Islet precursor cell (in vitro differentiated cells): ENCODE measurements at regions not wholly inside any gene's neighbourhood (a gene's known extent, or its start where the extent isn't known, plus 50 kb on each side); places are given as distances from the start of the nearest gene placed in this dataset.
A peak's percentile ranks its signal among the peaks of the same experiment; 100 is the strongest.

Experiments used
- DNase-seq: peaks from one replicate; pipeline ENCODE4 v3.0.0-alpha.2; 2018

DNA sequence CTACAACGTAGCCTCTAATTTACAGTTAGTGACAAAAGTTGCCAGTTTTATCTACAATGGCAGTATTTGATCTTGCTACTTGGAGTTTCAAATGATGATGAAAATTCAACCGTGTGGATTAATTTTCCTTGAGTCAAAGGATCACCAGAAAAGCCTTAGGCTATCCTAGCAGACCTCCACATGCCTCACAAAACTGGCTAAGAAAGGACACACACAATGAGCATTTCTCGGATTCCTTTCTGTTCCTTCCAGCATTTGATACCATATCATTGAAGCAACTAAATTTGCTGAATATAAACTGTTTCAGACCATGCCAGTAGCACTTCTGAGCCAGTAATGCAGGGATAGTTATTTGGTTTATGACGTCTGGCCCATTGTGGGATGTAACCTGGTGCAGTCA is 587.4 kb upstream of the MDFIC2 start:
- DNase-seq: no peak

DNA sequence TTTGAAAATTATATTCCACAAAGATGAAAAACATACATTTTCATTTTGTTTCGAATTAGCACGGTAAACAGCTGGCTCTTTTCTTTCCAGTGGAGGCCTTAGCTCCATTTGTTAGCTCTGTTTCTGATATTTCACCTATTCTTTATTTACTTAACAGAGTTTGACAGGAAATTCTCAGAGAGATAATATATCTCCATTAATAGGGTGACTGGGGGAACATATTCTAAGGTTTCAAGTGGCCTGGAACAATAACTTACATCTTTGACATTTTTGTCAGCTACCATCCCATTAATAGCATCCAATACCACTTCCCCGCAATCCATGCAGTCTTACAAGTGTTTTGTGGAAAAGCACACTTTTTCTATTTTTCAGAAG is 577.6 kb upstream of the MDFIC2 start:
- DNase-seq: no peak

DNA sequence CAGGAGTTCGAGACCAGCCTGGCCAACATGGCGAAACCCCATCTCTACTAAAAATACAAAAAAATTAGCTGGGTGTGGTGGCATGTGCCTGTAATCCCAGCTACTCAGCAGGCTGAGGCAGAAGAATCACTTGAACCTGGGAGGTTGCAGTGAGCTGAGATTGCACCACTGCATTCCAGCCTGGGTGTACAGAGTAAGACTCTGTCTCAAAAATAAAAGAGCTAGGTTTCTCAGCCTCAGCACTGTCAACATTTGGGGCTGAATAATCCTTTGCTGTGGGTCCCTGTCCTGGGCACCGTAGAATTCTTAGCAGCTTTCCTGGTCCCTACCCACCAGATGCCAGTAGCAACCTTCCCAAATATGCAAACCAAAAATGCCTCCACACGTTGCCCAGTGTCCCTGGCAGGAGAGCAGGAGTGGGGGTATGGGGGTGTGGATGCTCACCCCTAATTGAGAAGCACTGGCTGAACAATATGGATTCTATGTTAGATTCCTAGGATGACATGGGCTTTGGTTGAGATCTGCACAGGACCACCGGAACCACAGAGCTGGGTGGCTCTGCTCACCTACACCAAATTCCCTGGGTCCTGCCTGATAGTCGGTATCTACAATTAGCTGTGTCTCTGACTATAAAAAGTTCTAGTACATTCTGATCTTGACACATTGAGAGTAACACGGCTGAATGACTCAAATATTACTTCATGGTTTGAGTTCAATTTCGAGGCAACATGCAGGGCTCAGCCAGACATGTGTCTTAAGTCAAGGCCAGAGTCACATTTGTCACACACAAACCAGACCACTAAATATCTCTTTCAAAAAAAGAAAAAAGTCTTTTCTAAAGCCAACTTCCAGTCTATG is 577.0 kb upstream of the MDFIC2 start:
- no peak for DNase-seq

DNA sequence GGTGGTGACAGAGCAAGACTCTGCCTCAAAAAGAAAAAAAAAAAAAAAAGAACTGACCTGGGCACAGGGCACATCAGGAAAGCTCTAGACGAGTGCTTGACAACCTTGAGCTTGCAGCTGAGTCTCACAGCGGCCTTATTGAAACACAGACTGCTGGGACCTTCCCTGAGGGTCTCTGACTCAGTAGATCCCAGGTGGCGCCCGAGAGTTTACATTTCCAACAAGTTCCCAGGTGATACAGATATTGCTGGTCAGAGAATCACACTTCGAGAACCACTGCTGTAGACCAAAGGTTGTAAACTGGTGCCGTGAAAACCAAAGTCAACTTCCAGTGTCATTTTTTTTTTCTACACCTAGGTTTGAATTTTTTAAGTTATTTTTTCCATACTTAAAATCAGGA is 573.2 kb upstream of the MDFIC2 start:
- DNase-seq: no peak

DNA sequence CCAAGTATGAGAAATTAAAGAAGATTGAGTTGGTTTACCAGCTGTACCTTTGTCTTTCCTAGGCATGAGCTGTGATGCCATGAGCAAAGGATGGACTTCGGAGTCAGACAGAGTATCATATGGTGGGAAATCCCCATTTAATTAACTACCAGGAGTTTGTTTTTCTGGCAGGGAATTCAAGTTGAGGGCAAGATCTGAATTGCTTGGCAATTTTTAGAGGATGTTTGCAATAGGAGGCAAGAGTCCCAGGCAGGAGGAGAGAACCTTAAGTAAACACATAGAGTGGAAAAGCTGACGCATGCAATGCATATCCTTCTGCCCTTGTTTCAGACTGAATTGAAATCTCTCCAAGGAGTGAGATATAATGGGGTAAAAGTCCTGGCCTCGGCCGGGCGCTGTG is 569.7 kb upstream of the MDFIC2 start:
- DNase-seq: no peak

DNA sequence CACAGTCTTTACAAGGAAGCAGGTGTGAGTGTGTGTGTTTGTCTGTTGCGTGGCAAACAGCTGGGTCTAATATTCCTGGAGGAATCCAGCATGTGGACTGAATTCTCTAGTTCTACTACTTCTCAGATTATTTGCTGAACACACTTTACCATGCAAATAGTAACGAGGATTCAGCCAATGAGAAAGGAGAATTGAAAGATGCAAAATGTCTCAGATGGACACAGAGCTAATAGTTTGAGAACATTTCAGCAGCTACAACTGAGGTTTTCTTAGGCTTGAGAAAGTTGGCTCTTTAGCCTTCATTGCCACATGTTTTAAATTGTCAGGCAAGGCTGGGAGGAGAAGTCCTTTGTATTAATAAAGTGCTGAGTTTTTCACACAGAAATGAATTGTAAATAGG is 568.0 kb upstream of the MDFIC2 start:
- no peak for DNase-seq

DNA sequence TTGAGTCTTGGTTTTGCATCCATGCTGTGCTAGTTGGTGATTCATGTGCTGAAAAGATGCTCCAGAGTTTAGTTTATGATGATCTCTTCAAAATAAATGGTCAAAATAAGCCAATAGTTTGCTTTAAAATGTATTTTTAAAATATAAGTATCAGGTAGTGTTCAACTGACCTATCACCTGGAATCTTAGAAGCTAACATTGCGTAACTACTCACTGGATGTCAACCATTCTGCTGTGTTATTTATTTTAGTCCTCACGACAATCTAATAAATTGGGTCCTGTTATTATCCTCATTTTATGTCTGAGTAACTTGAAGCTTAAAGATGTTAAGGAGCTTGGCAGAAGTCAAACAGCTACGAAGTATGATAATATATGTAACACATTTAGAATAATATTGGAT is 563.7 kb upstream of the MDFIC2 start:
- DNase-seq: no peak

DNA sequence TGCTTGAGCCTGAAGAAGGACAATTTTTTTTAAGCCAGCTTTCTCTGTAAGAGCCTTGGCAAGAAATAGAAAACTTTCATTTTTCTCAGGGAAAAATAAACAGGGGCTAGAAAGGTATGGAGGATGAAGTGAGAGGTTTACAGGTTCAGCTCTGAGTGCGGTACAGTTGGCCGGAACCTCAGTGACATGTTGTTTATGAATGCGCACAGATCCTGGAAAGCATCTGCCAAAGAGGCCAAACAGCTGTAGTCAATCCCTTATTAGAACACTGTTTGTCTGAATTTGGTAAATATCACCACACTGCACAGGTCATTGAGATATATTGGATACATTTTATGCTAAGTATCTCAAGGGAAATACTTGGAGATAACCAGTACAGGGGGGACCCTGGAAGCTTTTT is 561.8 kb upstream of the MDFIC2 start:
- no peak for DNase-seq

DNA sequence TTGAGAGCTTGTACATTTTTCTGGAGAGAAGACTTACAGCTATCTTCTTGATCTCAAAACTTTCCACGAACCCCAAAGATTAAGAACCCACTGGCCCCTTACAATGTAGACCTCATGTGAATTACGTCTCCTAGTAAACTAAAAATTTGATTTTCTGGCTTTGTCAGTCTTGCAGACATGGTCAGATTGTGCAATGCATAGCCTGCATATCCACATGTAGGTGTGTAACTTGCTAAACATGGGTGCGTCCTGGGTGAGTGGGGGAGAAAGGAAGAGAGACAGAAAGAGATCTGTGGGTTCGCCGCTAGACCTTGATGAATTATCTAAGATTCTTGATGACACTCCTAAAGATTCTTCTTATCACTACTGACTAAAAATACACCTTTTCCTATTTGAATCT is 561.2 kb upstream of the MDFIC2 start:
- no peak for DNase-seq

DNA sequence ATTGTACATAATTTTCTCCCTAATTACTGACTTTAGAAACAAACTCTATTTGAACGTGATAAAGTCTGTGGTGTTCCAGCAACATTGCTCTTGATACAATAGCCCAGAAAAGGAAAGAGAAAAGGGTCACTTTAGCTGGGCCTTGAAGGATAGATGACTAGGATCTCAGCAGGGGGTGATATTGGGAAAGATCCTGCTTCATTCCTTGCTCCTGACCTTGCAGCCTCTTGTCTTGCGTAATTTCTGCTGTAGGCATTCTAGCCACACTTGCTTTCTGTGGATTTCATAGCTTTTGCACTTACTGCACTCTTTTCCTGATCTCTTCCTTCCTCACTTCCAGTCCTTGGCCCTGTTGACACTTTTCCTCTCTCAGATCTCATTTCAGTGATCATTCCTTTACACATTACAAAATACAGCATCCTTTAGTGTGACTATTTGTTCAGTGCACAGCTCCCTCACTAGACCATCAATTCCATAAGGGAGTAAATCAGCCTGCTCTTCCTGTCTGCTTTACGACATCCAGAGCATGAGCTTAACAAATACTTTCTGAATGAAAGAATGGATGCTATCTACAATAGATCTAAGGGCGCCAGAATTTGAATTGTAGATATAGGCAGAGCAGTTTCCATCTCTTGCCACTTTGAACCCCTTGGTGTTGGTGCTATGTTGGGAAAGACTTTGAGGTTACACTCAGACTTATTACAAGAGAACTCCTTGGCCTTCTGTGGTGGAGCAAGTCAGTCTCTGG is 559.6 kb upstream of the MDFIC2 start:
- DNase-seq: no peak

DNA sequence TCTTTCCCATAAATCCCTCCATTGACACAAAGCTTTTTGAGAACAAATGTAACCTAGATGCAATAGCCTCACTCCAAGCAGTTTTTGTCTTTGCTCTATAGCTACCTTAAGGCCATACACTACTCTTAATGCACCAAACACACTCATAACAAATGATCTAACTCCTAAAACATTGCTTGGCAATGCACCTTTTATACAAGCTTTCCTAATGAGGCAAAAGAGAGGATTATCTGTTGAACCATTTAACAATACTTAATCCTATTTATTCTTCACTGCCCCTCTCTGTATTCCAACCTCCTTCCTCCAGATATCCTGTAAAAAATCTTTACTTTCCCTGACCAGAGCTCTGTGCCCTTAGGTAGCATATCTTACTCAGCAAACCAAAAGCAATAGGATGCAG is 558.1 kb upstream of the MDFIC2 start:
- no peak for DNase-seq

DNA sequence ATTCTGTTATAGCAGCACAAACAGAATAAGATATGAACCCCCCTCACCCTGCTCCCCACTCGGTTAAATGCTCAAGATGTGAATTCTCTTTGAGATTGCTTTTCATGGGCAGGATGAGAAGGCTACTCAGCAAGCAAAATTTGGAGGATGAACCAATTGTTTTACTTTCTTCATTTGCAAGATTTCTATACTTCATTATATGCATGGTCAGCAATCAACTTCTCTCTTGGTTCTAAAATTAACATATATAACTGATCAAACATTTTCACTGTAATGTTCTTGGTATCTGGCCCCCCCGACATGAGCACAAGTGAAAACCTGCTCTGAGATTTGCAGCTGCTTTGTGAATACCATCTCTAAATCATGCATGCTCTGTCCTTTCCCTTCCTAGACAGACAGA is 556.1 kb upstream of the MDFIC2 start:
- DNase-seq: no peak

DNA sequence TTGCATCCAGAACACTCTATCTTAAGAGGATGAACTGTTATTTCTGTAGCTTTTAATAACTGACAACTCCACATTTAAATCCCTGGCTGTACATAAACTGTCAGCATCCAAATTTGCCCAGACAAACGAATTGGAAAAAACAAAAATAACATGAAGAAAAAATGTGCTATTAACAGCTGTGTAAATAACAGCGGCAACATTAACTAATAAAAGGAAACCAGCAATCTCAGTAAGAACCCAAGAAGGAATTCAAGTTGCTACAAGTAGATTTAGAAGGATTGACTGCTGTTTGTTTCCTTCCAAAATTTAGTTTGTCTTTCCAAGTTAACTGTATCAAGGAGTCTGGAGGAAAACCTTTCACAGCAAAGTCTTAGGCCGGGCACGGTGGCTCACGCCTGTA is 550.6 kb upstream of the MDFIC2 start:
- no peak for DNase-seq

DNA sequence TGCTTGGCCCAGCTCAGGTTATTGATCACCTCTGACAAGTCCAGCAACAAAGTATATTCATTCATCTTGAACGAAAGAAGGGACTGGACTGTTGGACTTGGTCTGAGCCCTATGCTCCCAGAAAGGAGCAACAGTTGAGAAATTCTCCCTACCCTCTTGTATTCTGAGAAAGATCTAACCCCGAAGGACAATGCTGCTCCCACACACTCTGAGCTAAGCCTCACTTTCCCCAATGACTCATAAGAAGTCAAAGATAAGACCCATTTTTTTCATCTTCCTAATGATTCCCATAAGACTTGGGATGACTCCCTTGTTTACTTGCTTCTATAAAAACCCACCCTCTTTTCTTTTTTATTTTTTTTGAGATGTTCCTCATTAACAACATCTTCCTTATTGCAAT is 549.4 kb upstream of the MDFIC2 start:
- no peak for DNase-seq

DNA sequence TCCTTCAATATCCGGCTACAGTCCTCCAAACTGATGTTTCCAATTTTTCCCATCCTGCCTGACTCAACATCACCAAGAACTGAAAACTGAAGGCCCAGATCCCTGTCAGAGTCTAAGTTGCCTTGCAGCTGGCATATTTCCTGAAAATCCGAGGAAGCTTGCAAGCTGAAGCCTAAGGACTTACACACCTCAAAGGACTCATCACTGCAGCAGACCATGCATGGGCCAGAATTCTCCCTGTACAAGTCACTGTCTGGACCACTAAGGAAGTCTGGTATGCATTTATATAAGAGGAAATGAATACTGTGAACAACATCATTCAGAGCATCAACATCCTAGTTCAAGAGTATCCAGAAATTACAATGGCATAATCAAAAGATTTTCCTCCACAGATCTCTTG is 548.8 kb upstream of the MDFIC2 start:
- no peak for DNase-seq

DNA sequence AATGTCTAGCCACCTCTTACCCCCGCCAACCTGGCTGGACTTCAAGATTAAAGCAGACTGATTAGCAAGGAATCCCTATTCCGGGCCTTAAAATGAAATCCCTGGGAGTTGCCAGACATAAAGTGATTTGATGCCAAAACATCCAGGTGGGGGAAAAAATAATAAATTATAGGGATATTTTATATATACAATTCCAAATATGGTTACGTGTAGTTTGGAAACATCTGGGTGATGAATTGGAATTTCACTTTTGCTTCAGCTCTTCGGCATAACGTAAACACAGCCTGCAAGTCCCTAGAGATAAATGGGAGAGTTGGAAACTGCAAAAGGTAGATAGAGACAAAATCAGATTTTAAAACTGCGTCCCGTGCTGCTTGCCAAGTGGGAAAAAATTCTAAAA is 545.5 kb upstream of the MDFIC2 start:
- DNase-seq: no peak

DNA sequence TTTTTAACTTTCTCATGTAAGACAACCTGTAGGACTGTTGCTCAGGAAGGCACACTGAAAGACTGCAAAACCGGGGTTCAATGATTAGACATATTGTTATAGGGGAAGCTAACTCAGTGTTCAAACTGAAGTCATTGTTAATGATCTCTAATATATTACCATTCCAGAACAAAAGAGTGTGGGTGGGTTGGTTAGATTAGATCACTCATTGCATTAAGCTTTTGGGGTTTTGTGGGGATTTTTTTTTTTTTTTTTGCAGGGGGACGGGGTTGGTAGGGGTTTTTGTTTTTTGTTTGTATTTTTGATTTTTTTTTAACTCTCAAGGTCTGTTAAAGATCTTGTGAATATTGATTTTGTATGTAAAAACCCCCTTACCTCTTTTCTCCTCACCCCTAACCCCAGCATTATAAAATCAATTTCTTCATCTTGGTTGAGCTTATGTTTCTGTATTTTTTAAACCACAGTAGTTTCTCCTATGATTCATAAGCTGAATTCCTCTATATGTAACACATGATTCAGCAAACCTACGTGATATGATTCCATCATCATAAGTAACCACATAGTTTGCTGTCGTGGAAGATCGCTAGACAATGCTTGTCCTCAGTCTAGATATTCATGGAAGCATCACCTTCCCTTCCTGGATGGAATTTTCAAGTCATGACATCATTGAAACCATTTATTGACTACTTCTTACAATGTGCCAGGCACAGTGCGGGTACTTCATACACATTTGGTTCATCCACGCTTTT is 544.1 kb upstream of the MDFIC2 start:
- DNase-seq: no peak

DNA sequence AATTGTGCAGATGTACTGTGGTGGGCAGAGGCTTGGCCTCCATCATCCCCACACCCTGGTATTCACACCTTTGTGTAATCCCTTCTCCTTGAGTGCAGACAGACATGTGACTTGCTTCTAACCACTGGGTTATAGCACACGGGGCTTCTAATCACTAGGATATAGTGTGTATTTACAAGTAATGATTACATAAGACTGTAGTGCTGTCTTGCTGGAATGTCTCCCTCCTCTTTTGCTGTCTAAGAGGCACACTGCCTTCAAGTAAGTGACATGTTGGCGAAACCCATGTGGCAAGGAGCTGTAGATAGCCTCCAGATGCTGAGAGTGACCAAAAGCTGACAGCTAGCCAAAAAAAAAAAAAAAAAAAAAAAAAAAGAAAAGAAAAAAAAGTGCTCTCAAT is 542.7 kb upstream of the MDFIC2 start:
- DNase-seq: no peak

DNA sequence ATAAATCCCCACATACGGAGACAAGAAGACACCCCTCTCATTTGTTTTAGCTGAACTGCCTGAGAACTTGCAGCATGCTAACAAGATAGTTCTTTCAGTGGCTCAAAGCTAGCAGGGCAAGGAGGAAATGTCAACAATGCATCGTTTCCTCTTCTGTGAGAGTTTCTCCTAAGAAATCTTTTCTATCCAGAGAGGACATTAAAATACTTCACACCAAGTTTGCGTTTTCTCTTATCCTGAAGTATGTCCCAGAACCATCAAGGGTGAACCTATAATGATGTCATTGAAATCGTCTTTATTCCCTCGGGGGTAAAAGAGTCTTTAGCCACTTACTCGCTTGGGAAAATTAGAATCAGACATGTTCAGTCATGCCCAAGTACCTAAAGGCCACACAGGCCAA is 541.7 kb upstream of the MDFIC2 start:
- no peak for DNase-seq

DNA sequence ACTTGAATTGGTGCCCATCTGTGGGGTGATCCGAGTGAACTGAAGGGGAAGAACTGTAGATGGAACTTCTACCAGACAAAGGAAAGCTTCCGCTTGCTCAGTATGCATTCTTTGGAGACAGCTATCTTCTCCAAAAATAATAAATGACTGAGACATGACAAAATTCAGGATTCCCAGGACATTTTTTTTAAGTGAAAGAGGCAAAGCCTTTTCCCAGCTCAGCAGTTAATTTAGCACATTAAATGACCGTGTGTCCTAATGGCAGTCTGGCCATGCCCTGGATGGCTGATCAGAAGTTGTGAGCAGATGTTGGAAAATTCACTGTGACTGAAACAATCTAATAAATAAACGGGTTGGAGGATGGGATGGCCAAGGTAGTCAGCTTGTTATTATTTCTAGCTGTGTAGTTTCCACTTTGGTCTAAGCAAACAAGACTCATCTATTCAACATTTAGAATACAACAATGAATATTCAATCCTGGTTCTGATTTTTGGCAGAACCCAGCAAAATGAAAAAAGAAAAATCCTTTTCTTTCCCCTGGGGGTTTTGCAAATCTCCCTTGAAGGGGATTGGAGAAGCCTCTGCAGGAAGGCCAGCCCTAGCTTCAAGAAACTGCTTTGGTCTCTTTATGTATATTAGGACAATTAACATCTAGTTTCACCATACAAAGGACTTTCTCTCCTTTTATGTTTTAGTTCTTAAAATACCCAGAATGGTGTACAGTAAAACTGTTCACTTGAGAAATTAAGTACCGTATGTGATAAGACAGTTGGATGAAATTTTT is 540.9 kb upstream of the MDFIC2 start:
- no peak for DNase-seq

DNA sequence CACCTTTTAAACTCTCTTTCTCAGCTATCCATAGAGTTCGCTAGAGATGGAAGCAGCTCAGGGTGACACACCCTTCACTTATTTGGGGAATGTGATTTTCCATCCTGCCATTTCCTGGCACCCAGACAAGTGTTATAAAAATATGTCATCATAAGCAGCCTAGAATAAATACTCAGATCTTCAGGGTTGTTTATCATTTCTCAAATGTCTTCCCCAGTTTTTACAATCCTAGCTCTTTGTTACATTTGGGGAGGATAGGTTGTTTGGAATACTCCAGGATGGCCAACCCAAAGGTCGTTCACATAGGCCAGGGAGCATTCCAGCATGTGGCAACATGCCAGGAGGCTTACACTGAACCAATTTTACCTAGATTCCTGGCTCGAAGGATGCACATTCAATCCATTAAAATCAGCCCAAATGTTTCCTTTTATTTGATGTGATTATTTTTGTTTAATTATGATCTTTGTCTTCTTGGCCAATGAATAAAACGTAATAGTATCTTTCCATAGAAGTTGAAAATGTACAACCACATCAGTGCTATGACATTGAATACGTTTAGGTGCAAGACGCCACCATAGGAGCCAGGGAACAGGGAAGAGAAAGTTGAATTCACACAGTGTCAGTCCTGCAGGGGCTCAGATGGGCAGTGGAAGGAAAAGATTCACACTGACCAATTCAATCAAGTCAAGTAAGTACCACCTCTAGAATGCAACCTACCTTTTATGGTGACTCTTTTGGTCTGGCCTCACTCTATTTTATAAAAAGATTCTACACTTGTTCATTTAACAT is 537.7 kb upstream of the MDFIC2 start:
- peak; percentile 59 for DNase-seq
